Hepatocyte (in vitro differentiated cells): ENCODE measurements at regions not wholly inside any gene's neighbourhood (a gene's known extent, or its start where the extent isn't known, plus 50 kb on each side); places are given as distances from the start of the nearest gene placed in this dataset.

ENCODE experiments used
- DNase-seq: peaks from one replicate; pipeline ENCODE4 v3.0.0-alpha.2; 2016; ENCODE audit warnings: low spot score
- H2AFZ ChIP-seq: fragments of 200-600 bp; sonication (generic); 2 replicates; pipeline ENCODE4 v1.6.0; 2016; ENCODE audit warnings: antibody characterized with exemption, mild to moderate bottlenecking
- H3K27ac ChIP-seq: fragments of 200-600 bp; sonication (generic); 2 replicates; pipeline ENCODE4 v1.5.1; 2016; ENCODE audit warnings: mild to moderate bottlenecking
- H3K27me3 ChIP-seq: fragments of 200-600 bp; sonication (generic); 2 replicates; pipeline ENCODE4 v1.6.1; 2016
- H3K36me3 ChIP-seq: fragments of 200-600 bp; sonication (generic); replicated peaks from 2 replicates; pipeline ENCODE4 v1.5.1; 2016; ENCODE audit warnings: low read depth; ENCODE audit not compliant: insufficient read depth
- H3K4me1 ChIP-seq: fragments of 200-600 bp; sonication (generic); 2 replicates; pipeline ENCODE4 v1.5.1; 2016; ENCODE audit warnings: mild to moderate bottlenecking, moderate library complexity; ENCODE audit not compliant: insufficient read depth
- H3K4me2 ChIP-seq: fragments of 200-600 bp; sonication (generic); 2 replicates; pipeline ENCODE4 v1.6.0; 2016
- H3K4me3 ChIP-seq: fragments of 200-600 bp; sonication (generic); 2 replicates; pipeline ENCODE4 v1.5.1; 2016; ENCODE audit warnings: mild to moderate bottlenecking
- H3K79me2 ChIP-seq: fragments of 200-600 bp; sonication (generic); 2 replicates; pipeline ENCODE4 v1.6.0; 2017; ENCODE audit warnings: mild to moderate bottlenecking
- H3K9me2 ChIP-seq: fragments of 200-600 bp; sonication (generic); replicated peaks from 2 replicates; pipeline ENCODE4 v1.6.0; 2017; ENCODE audit warnings: mild to moderate bottlenecking; ENCODE audit not compliant: insufficient read depth
- H3K9me3 ChIP-seq: fragments of 200-600 bp; sonication (generic); 2 replicates; pipeline ENCODE4 v1.5.1; 2016; ENCODE audit warnings: low read depth, mild to moderate bottlenecking
- H4K20me1 ChIP-seq: fragments of 200-600 bp; sonication (generic); 2 replicates; pipeline ENCODE4 v1.6.0; 2016; ENCODE audit warnings: mild to moderate bottlenecking; ENCODE audit not compliant: insufficient read depth, poor library complexity, severe bottlenecking
- CTCF ChIP-seq: fragments of 200-600 bp; sonication (generic); IDR thresholded peaks from 2 replicates; pipeline ENCODE4 v1.5.1; 2016; ENCODE audit warnings: antibody characterized with exemption, mild to moderate bottlenecking; ENCODE audit not compliant: poor library complexity
- EZH2 ChIP-seq: fragments of 200-600 bp; sonication (generic); IDR thresholded peaks from 2 replicates; pipeline ENCODE4 v1.6.1; 2016; ENCODE audit warnings: antibody characterized with exemption, mild to moderate bottlenecking, borderline replicate concordance
- EZH2phosphoT487 ChIP-seq: fragments of 200-600 bp; sonication (generic); IDR thresholded peaks from one replicate; pipeline ENCODE4 v1.6.1; 2018; ENCODE audit warnings: antibody characterized with exemption, mild to moderate bottlenecking, low read depth, moderate library complexity; ENCODE audit not compliant: unreplicated experiment, severe bottlenecking
- WGBS: methylation state at CpG from one replicate; pipeline ENCODE4 v1.1.6; 2016; ENCODE audit warnings: low lambda C conversion rate; ENCODE audit errors: missing lambda C conversion rate; 5-methylcytosine and 5-hydroxymethylcytosine counted together

GRCh38 chr20:60586269-60587050 is 628.2 kb downstream of the CDH26 start:
- no peak overlapping the region for H3K4me2 ChIP-seq
- no peak for DNase-seq
- 62% methylated on average over 11 of the region's 11 CpGs for WGBS

DNA sequence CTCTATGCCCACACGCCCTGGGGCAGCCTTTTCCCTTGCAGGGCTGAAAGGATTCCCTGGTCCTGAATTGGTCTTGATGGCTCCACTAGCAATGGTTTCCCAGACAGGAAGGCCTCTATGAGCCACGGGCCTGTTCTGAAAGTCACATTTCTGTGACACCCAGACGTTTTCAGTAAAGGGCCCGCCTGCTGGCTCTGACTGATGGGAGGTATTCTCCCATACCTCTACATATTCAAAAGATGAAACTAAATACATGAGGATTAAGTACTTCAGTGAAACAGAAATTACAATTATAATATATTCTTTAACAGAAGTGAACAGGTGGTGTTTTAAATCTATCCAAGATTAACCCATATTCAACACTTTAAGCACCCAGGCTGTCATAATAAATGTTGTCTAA is 629.8 kb downstream of the CDH26 start:
- Histone ChIP-seq H4K20me1 (no peaks in the 10 kb centered on the region), H3K4me3 (no peak overlapping the region), H3K9me2 (no peaks in the 10 kb centered on the region), H3K4me1 (no peaks in the 10 kb centered on the region), H3K79me2 (no peaks in the 10 kb centered on the region), H2AFZ (no peak overlapping the region), H3K36me3 (no peaks in the 10 kb centered on the region), H3K27ac (no peak overlapping the region), H3K27me3 (no peaks in the 10 kb centered on the region), H3K4me2 (no peak overlapping the region), H3K9me3 (no peaks in the 10 kb centered on the region)
- no peak for TF ChIP-seq CTCF
- no peak for TF ChIP-seq EZH2phosphoT487
- TF ChIP-seq EZH2 = no peak
- WGBS = 83% methylated on average over 4 of the region's 4 CpGs
- no peak for DNase-seq

More at GRCh38 chr20:60586269-60587050, 628.2 kb downstream of the CDH26 start:
- Histone ChIP-seq H4K20me1 (no peaks in the 10 kb centered on the region), H3K4me3 (no peak overlapping the region), H3K4me1 (no peaks in the 10 kb centered on the region), H3K36me3 (no peaks in the 10 kb centered on the region), H3K9me2 (no peaks in the 10 kb centered on the region), H2AFZ (no peak overlapping the region), H3K27me3 (no peaks in the 10 kb centered on the region), H3K27ac (no peak overlapping the region), H3K9me3 (no peaks in the 10 kb centered on the region), H3K79me2 (no peaks in the 10 kb centered on the region)
- no peak for TF ChIP-seq CTCF
- TF ChIP-seq EZH2 = no peak
- TF ChIP-seq EZH2phosphoT487 = no peak

GRCh38 chr20:60589623-60590022 is 631.4 kb downstream of the CDH26 start:
- peak; percentile 34 for DNase-seq

More at GRCh38 chr20:60589623-60590022, 631.4 kb downstream of the CDH26 start:
- Histone ChIP-seq H3K4me3 (no peak overlapping the region), H3K27ac (no peak overlapping the region), H4K20me1 (no peaks in the 10 kb centered on the region), H3K4me2 (no peak overlapping the region), H3K27me3 (no peaks in the 10 kb centered on the region), H2AFZ (no peak overlapping the region), H3K79me2 (no peaks in the 10 kb centered on the region), H3K4me1 (no peaks in the 10 kb centered on the region), H3K9me2 (no peaks in the 10 kb centered on the region), H3K9me3 (no peaks in the 10 kb centered on the region), H3K36me3 (no peaks in the 10 kb centered on the region)
- TF ChIP-seq CTCF (no peak), EZH2 (no peak), EZH2phosphoT487 (no peak)
- 10% methylated on average over 3 of the region's 3 CpGs for WGBS
